A549 (cell line): ENCODE measurements at regions not wholly inside any gene's neighbourhood (a gene's known extent, or its start where the extent isn't known, plus 50 kb on each side); places are given as distances from the start of the nearest gene placed in this dataset.

Experiments
- ATAC-seq, 2 experiments: fragments of 200-7000 bp in 1 of 2; fragments of >200 bp in 1 of 2; cut with Nextera tagmentation in 1 of 2; cut with Tn5 transposase in 1 of 2; 3 replicates each; pipeline versions ENCODE4 v1.8.0 to v1.9.1; 2018 to 2020; ENCODE audit warnings: mild to moderate bottlenecking in 1 of 2, moderate library complexity in 1 of 2
- CTCF ChIA-PET: fragments of 300-600 bp; sonication (Branson Sonifier 250); formaldehyde crosslinking; extraction: SDS; loops from one replicate; lab custom pipeline; 2021; ENCODE audit warnings: antibody characterized with exemption, inconsistent platforms; lab: Yijun Ruan, JAX
- POLR2A ChIA-PET: fragments of 350-600 bp; formaldehyde crosslinking; extraction: SDS; loops from one replicate; lab custom pipeline; 2021; ENCODE audit warnings: antibody characterized with exemption, inconsistent platforms; lab: Yijun Ruan, JAX
- DNase-seq, 2 experiments: peaks; one replicate each; pipeline versions ENCODE4 v3.0.0 to v3.0.0-alpha.2; 2011 to 2016; ENCODE audit warnings: low read depth in 1 of 2, low spot score in 1 of 2
- FAIRE-seq: peaks from 2 replicates; lab custom pipeline; 2011; peaks lifted over from hg19 to GRCh38; lab: Jason Lieb, UNC
- H3K27ac ChIP-seq, 2 experiments: fragments of >200 bp; sonication (Bioruptor Twin); formaldehyde crosslinking; 3 replicates each; pipeline ENCODE4 v1.5.1; 2016 to 2017
- H3K4me1 ChIP-seq: fragments of >200 bp; sonication (Bioruptor Twin); formaldehyde crosslinking; 3 replicates; pipeline ENCODE4 v1.6.1; 2016
- H3K4me2 ChIP-seq: fragments of >200 bp; sonication (Bioruptor Twin); formaldehyde crosslinking; 3 replicates; pipeline ENCODE4 v1.6.1; 2016
- H3K4me3 ChIP-seq: fragments of >200 bp; sonication (Bioruptor Twin); formaldehyde crosslinking; 3 replicates; pipeline ENCODE4 v1.5.1; 2016
- H3K9me3 ChIP-seq: fragments of >200 bp; sonication (Bioruptor Twin); formaldehyde crosslinking; 3 replicates; pipeline ENCODE4 v1.6.1; 2016
- BHLHE40 ChIP-seq: IDR thresholded peaks from 2 replicates; pipeline ENCODE4 v1.6.1; 2012; ENCODE audit warnings: low read depth, low read length, inconsistent platforms
- CHD2 ChIP-seq: fragments of 150-350 bp; IDR thresholded peaks from 2 replicates; pipeline ENCODE4 v1.6.1; 2014; ENCODE audit warnings: low read length; ENCODE audit not compliant: partially characterized antibody
- CHD4 ChIP-seq: fragments of 200-600 bp; sonication (generic); IDR thresholded peaks from 2 replicates; pipeline ENCODE4 v1.6.1; 2016; ENCODE audit warnings: antibody characterized with exemption, mild to moderate bottlenecking, borderline replicate concordance
- EHF ChIP-seq: fragments of 250-450 bp; sonication (Bioruptor Pico); IDR thresholded peaks from 2 replicates; pipeline ENCODE4 v1.5.0; 2020; ENCODE audit warnings: mild to moderate bottlenecking
- ESRRA ChIP-seq: fragments of 150-350 bp; IDR thresholded peaks from 2 replicates; pipeline ENCODE4 v1.6.1; 2014; ENCODE audit warnings: mild to moderate bottlenecking, low read length, borderline replicate concordance
- FOXS1 ChIP-seq: fragments of 250-450 bp; sonication (Bioruptor Pico); IDR thresholded peaks from 2 replicates; pipeline ENCODE4 v1.5.0; 2020; ENCODE audit warnings: mild to moderate bottlenecking, moderate library complexity
- GATA3 ChIP-seq: IDR thresholded peaks from 2 replicates; pipeline ENCODE4 v1.6.1; 2012; ENCODE audit warnings: borderline replicate concordance
- HDAC2 ChIP-seq: fragments of 200-600 bp; sonication (generic); IDR thresholded peaks from 2 replicates; pipeline ENCODE4 v1.6.1; 2016
- KDM1A ChIP-seq: fragments of 200-600 bp; sonication (generic); IDR thresholded peaks from 2 replicates; pipeline ENCODE4 v1.6.1; 2016; ENCODE audit warnings: low read depth, mild to moderate bottlenecking
- PBX3 ChIP-seq: IDR thresholded peaks from 2 replicates; pipeline ENCODE4 v1.6.1; 2012
- POLR2A ChIP-seq: IDR thresholded peaks from 2 replicates; pipeline ENCODE4 v1.6.1; 2012; ENCODE audit warnings: mild to moderate bottlenecking, low read length
- RARB ChIP-seq: fragments of 250-450 bp; sonication (Bioruptor Pico); IDR thresholded peaks from 2 replicates; pipeline ENCODE4 v1.8.0; 2021; ENCODE audit warnings: mild to moderate bottlenecking, moderate library complexity
- RCOR1 ChIP-seq: fragments of 150-350 bp; IDR thresholded peaks from 2 replicates; pipeline ENCODE4 v1.6.1; 2014; ENCODE audit warnings: antibody characterized with exemption, low read length, low read depth
- SREBF2 ChIP-seq: fragments of 450-650 bp; IDR thresholded peaks from 2 replicates; pipeline ENCODE4 v1.6.1; 2014; ENCODE audit warnings: mild to moderate bottlenecking, moderate library complexity
- ZSCAN20 ChIP-seq: fragments of 250-450 bp; sonication (Bioruptor Pico); IDR thresholded peaks from 2 replicates; pipeline ENCODE4 v1.8.0; 2022; ENCODE audit warnings: mild to moderate bottlenecking, moderate library complexity
- WGBS: methylation state at CpG from one replicate; pipeline ENCODE4 v1.1.6; 2017; ENCODE audit errors: missing lambda C conversion rate; 5-methylcytosine and 5-hydroxymethylcytosine counted together
- TF ChIP-seq, protein P1 (sequence below): fragments of 200-600 bp; sonication (generic); IDR thresholded peaks from 2 replicates; pipeline ENCODE4 v1.6.1; 2016; ENCODE audit warnings: antibody characterized with exemption, mild to moderate bottlenecking, moderate library complexity
- TF ChIP-seq, protein P2 (sequence below): fragments of >200 bp; sonication (Bioruptor Twin); formaldehyde crosslinking; IDR thresholded peaks from 3 replicates; pipeline ENCODE4 v1.5.1; 2016
- TF ChIP-seq, protein P3 (sequence below): fragments of >200 bp; sonication (Bioruptor Twin); formaldehyde crosslinking; IDR thresholded peaks from 2 replicates; pipeline ENCODE4 v1.6.1; 2016

GRCh38 chr1:38476850-38477178 is 382.8 kb downstream of the RRAGC start:
- no peak for TF ChIP-seq RCOR1
- no peak for TF ChIP-seq ZSCAN20 (CRISPR knock-in tag)
- TF ChIP-seq, protein P1, sequence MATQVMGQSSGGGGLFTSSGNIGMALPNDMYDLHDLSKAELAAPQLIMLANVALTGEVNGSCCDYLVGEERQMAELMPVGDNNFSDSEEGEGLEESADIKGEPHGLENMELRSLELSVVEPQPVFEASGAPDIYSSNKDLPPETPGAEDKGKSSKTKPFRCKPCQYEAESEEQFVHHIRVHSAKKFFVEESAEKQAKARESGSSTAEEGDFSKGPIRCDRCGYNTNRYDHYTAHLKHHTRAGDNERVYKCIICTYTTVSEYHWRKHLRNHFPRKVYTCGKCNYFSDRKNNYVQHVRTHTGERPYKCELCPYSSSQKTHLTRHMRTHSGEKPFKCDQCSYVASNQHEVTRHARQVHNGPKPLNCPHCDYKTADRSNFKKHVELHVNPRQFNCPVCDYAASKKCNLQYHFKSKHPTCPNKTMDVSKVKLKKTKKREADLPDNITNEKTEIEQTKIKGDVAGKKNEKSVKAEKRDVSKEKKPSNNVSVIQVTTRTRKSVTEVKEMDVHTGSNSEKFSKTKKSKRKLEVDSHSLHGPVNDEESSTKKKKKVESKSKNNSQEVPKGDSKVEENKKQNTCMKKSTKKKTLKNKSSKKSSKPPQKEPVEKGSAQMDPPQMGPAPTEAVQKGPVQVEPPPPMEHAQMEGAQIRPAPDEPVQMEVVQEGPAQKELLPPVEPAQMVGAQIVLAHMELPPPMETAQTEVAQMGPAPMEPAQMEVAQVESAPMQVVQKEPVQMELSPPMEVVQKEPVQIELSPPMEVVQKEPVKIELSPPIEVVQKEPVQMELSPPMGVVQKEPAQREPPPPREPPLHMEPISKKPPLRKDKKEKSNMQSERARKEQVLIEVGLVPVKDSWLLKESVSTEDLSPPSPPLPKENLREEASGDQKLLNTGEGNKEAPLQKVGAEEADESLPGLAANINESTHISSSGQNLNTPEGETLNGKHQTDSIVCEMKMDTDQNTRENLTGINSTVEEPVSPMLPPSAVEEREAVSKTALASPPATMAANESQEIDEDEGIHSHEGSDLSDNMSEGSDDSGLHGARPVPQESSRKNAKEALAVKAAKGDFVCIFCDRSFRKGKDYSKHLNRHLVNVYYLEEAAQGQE, result no peak
- TF ChIP-seq CHD2, result no peak
- TF ChIP-seq PBX3, result no peak
- no peak for TF ChIP-seq EHF (CRISPR knock-in tag)
- TF ChIP-seq, protein P2, sequence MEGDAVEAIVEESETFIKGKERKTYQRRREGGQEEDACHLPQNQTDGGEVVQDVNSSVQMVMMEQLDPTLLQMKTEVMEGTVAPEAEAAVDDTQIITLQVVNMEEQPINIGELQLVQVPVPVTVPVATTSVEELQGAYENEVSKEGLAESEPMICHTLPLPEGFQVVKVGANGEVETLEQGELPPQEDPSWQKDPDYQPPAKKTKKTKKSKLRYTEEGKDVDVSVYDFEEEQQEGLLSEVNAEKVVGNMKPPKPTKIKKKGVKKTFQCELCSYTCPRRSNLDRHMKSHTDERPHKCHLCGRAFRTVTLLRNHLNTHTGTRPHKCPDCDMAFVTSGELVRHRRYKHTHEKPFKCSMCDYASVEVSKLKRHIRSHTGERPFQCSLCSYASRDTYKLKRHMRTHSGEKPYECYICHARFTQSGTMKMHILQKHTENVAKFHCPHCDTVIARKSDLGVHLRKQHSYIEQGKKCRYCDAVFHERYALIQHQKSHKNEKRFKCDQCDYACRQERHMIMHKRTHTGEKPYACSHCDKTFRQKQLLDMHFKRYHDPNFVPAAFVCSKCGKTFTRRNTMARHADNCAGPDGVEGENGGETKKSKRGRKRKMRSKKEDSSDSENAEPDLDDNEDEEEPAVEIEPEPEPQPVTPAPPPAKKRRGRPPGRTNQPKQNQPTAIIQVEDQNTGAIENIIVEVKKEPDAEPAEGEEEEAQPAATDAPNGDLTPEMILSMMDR, result no peak
- no peak for TF ChIP-seq ESRRA
- TF ChIP-seq, protein P3, sequence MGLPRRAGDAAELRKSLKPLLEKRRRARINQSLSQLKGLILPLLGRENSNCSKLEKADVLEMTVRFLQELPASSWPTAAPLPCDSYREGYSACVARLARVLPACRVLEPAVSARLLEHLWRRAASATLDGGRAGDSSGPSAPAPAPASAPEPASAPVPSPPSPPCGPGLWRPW, result no peak
- no peak for TF ChIP-seq BHLHE40
- no peak for TF ChIP-seq POLR2A
- no peak for TF ChIP-seq CHD4
- TF ChIP-seq SREBF2, result no peak
- TF ChIP-seq KDM1A, result no peak
- no peak for TF ChIP-seq GATA3
- 33% methylated on average over 12 of the region's 12 CpGs for WGBS
- no peak overlapping the region for H3K4me3 ChIP-seq
- no peak for FAIRE-seq
- H3K9me3 ChIP-seq, result no peaks in the 10 kb centered on the region
- CTCF ChIA-PET, result no interaction called here
- ATAC-seq, result no peak
- H3K4me2 ChIP-seq, result no peak overlapping the region
- POLR2A ChIA-PET, result no interaction called here
- no peak overlapping the region for H3K27ac ChIP-seq
- DNase-seq, result no peak
- H3K4me1 ChIP-seq, result no peaks in the 10 kb centered on the region

DNA sequence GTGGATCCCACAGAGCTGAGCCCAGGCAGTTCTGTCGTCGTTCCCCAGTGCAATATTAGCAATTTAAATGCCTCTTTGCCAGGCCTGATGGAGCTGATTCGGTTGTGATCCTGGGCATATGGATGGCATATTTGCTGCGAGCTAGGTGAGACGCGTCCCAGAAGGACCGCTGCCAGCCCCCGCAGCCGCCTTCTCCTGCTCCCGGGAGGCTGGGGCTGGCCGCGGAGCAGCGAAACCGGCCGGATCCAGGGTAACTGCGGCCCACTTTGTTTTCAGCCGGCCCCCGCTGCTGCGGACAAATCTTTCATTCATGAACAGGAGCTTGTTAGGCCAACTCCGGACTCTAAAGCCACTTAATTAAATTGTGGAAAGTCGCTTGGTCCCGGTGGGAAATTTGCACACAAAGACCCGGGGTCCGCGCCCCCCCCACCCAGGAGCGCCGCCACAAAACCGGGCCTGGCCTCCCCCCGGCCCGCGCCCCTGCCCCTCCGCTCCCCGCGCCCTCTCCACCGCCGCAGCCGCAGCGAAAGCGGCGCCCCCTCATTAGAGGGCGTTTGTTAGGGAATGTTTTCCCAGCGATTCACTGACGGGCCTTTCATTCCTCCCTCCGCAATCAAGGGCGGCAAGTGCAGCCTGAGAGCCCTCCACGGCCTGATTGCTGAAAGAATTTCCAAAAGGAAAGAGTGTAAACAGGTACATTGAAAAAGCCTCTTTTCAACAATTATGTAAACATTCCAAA is 383.3 kb downstream of the RRAGC start:
- CTCF ChIA-PET, result no interaction called here

More for the DNA sequence above, 383.3 kb downstream of the RRAGC start:
- Histone ChIP-seq H3K27ac (no peak overlapping the region), H3K4me1 (no peaks in the 10 kb centered on the region), H3K9me3 (no peaks in the 10 kb centered on the region)
- ATAC-seq (no peak), DNase-seq (no peak)
- TF ChIP-seq RARB (CRISPR knock-in tag), result no peak
- TF ChIP-seq PBX3, result no peak
- TF ChIP-seq GATA3, result no peak
- no peak for TF ChIP-seq FOXS1 (CRISPR knock-in tag)
- no peak for TF ChIP-seq HDAC2
- TF ChIP-seq, all 56 proteins: peak for 0
- H3K4me2 ChIP-seq, result no peak overlapping the region
- 27% methylated on average over 21 of the region's 46 CpGs for WGBS
- no peak for FAIRE-seq
- POLR2A ChIA-PET, result interaction anchor here (0.5 kb wide), 1 partner anchor 429 kb away, joined by 4 read pairs; no protein-coding TSS in a partner anchor
- no peak overlapping the region for H3K4me3 ChIP-seq
